ENCODE measurements at regions not wholly inside any gene's neighbourhood (a gene's known extent, or its start where the extent isn't known, plus 50 kb on each side); places are given as distances from the start of the nearest gene placed in this dataset.

- H3K4me3 ChIP-seq (ENCODE audit: low read depth, low read length): no peak overlapping the region
- TF ChIP-seq CTCF (conservative IDR thresholded peaks at IDR 0.05; ENCODE audit: low read depth, low read length): no peak
- DNase-seq (ENCODE audit: low read depth): no peak
Measured at GRCh38 chr7:36036590-36036989, 116.5 kb upstream of the EEPD1 start.

DNA sequence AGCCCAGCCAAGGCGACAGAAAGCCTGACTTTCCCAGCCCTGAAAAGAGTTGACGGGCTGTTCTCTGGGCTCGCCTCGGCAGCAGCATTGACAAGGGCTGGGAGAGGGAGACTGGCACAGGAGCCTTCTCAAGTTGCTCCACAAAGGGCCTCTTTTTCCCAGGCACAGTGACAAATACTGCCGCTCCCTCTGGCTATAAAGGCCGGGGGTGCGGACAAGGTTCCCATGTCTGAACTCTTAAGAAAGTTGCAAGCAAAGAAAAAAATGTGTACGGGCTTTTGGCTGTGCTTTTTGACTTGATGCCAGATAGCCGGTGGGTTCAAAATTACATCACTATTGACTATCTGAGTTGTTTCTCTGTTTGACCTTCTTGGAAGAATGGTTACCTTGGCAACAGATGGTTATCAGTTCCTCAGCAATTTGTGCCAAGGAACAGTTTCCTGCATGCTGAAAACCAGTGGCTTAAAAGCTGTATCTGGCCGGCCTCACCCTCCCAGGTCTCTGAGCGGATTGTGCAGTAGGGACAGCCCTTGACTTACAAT is 115.9 kb upstream of the EEPD1 start:
- DNase-seq (ENCODE audit: low read depth): no peak
- no peak for TF ChIP-seq CTCF (conservative IDR thresholded peaks at IDR 0.05; ENCODE audit: low read depth, low read length)
- no peak overlapping the region for H3K4me3 ChIP-seq (ENCODE audit: low read depth, low read length)

GRCh38 chr7:36038063-36038721 is 114.9 kb upstream of the EEPD1 start:
- no peak overlapping the region for H3K4me3 ChIP-seq (ENCODE audit: low read depth, low read length)
- DNase-seq (ENCODE audit: low read depth): no peak
- TF ChIP-seq CTCF (conservative IDR thresholded peaks at IDR 0.05; ENCODE audit: low read depth, low read length): no peak

- H3K4me3 ChIP-seq (ENCODE audit: low read depth, low read length): no peak overlapping the region
- DNase-seq (ENCODE audit: low read depth): no peak
- no peak for TF ChIP-seq CTCF (conservative IDR thresholded peaks at IDR 0.05; ENCODE audit: low read depth, low read length)
Measured at GRCh38 chr7:36039243-36039642, 113.8 kb upstream of the EEPD1 start.

- H3K4me3 ChIP-seq (ENCODE audit: low read depth, low read length): no peak overlapping the region
- TF ChIP-seq CTCF (conservative IDR thresholded peaks at IDR 0.05; ENCODE audit: low read depth, low read length): no peak
- no peak for DNase-seq (ENCODE audit: low read depth)
Measured at GRCh38 chr7:36039671-36040070, 113.4 kb upstream of the EEPD1 start.

DNA sequence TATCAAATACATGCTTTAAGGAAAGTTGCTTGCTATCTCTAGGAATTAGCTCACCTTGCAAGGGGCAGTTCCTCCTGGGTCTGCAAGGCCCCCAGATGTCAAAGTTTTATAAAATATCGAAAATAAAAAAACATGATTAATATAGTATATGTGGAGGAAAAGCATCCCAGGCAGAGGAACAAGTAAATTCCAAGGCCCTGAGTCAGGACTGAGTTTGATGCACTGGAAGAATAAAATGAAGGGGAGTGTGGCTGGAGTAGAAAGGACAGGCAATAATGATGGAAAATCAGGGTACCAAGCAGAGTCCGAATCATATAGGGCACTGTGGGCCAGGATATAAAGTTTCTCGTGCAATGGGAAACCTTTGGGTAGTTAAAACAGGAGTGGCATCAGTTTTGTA is 112.4 kb upstream of the EEPD1 start:
- no peak for TF ChIP-seq CTCF (conservative IDR thresholded peaks at IDR 0.05; ENCODE audit: low read depth, low read length)
- DNase-seq (ENCODE audit: low read depth): no peak
- no peak overlapping the region for H3K4me3 ChIP-seq (ENCODE audit: low read depth, low read length)
